Thyroid gland (tissue), 4 donors: ENCODE measurements at regions not wholly inside any gene's neighbourhood (a gene's known extent, or its start where the extent isn't known, plus 50 kb on each side); places are given as distances from the start of the nearest gene placed in this dataset.

Experiments
- POLR2A ChIP-seq, 2 donors: fragments of 450-650 bp; IDR thresholded peaks; one replicate each; pipeline ENCODE4 v1.6.1; 2017; ENCODE audit warnings: antibody characterized with exemption in 2 of 2, mild to moderate bottlenecking in 2 of 2, moderate library complexity in 1 of 2
- TF ChIP-seq, protein P1 (sequence below), 6 experiments: fragments of 200-600 bp in 3 of 6; fragments of 450-650 bp in 3 of 6; sonication (generic) in 3 of 6; IDR thresholded peaks; one replicate each; pipeline ENCODE4 v1.5.1; 2016 to 2019; ENCODE audit warnings: antibody characterized with exemption in 6 of 6, mild to moderate bottlenecking in 2 of 6, inconsistent platforms in 1 of 6, moderate library complexity in 1 of 6

DNA sequence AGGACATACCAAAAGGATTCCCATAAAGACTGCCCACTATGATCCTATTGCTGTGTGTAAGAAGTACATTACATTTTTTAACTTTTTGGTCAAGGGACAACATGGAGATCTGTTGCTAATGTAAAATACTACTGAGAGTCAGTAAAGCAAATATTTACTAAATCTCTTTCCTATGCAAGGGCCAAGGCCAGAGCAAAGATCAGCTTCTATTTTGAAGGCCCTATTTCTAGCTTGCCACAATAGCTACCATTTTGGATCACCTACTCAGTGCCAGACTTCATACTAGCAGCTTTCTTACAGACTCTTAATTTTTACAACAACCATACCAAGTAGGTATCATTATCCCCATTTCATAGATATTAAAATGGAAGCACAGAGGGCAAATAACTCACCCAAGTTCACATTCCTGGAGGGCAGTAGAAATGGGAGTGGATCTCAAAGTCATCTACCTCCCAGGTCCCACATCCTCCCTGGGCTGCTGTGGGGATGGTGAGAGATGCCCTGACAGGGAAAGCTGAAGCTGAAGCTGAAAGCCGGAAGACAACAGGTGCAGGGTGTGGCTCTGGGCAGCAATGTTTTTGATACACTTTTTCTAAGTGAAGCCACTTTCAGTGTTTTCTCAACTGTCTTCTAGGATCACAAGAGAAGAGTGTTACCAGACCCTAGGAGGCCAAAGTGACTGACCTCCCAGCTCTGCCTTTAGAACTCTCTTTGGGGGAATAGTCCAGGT lies 321.2 kb downstream of the UBE3D start:
- TF ChIP-seq, protein P1, sequence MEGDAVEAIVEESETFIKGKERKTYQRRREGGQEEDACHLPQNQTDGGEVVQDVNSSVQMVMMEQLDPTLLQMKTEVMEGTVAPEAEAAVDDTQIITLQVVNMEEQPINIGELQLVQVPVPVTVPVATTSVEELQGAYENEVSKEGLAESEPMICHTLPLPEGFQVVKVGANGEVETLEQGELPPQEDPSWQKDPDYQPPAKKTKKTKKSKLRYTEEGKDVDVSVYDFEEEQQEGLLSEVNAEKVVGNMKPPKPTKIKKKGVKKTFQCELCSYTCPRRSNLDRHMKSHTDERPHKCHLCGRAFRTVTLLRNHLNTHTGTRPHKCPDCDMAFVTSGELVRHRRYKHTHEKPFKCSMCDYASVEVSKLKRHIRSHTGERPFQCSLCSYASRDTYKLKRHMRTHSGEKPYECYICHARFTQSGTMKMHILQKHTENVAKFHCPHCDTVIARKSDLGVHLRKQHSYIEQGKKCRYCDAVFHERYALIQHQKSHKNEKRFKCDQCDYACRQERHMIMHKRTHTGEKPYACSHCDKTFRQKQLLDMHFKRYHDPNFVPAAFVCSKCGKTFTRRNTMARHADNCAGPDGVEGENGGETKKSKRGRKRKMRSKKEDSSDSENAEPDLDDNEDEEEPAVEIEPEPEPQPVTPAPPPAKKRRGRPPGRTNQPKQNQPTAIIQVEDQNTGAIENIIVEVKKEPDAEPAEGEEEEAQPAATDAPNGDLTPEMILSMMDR (IDR thresholded peaks at IDR 0.05) = no peak
- TF ChIP-seq POLR2A (IDR thresholded peaks at IDR 0.05) = no peak
